Epidermal melanocyte (primary cell): ENCODE measurements at regions not wholly inside any gene's neighbourhood (a gene's known extent, or its start where the extent isn't known, plus 50 kb on each side); places are given as distances from the start of the nearest gene placed in this dataset.

Experiments used
- DNase-seq: peaks from one replicate; pipeline ENCODE4 v3.0.0; 2011; ENCODE audit warnings: low spot score; ENCODE audit not compliant: insufficient read length

- no peak for DNase-seq
Measured at GRCh38 chr1:25061261-25061995, 131.4 kb upstream of the RUNX3 start.

GRCh38 chr1:25057188-25057587, 127.1 kb upstream of the RUNX3 start:
- DNase-seq = no peak

- DNase-seq = no peak
Measured at GRCh38 chr1:25056536-25056935, 126.5 kb upstream of the RUNX3 start.

GRCh38 chr1:25055961-25056360, 125.9 kb upstream of the RUNX3 start:
- no peak for DNase-seq

- DNase-seq = no peak
Measured at GRCh38 chr1:25055324-25055780, 125.3 kb upstream of the RUNX3 start.

- no peak for DNase-seq
Measured at GRCh38 chr1:25054526-25055323, 124.6 kb upstream of the RUNX3 start.

- no peak for DNase-seq
Measured at GRCh38 chr1:25053576-25054250, 123.6 kb upstream of the RUNX3 start.

GRCh38 chr1:25051906-25052305, 121.8 kb upstream of the RUNX3 start:
- no peak for DNase-seq

GRCh38 chr1:25051504-25051903, 121.4 kb upstream of the RUNX3 start:
- DNase-seq = no peak

GRCh38 chr1:25050165-25050564, 120.1 kb upstream of the RUNX3 start:
- DNase-seq = no peak

- no peak for DNase-seq
Measured at GRCh38 chr1:25049190-25049589, 119.1 kb upstream of the RUNX3 start.

GRCh38 chr1:25048728-25049127, 118.7 kb upstream of the RUNX3 start:
- DNase-seq = no peak

- no peak for DNase-seq
Measured at GRCh38 chr1:25047506-25048240, 117.6 kb upstream of the RUNX3 start.

GRCh38 chr1:25046194-25046532, 116.1 kb upstream of the RUNX3 start:
- DNase-seq = no peak

GRCh38 chr1:25045480-25046193, 115.6 kb upstream of the RUNX3 start:
- DNase-seq = no peak

- no peak for DNase-seq
Measured at GRCh38 chr1:25043228-25043580, 113.1 kb upstream of the RUNX3 start.

- DNase-seq = no peak
Measured at GRCh38 chr1:25042331-25043227, 112.5 kb upstream of the RUNX3 start.

- no peak for DNase-seq
Measured at GRCh38 chr1:25041916-25042315, 111.8 kb upstream of the RUNX3 start.

GRCh38 chr1:25040122-25040685, 110.1 kb upstream of the RUNX3 start:
- no peak for DNase-seq

- no peak for DNase-seq
Measured at GRCh38 chr1:25039229-25039628, 109.2 kb upstream of the RUNX3 start.
